Esophagus squamous epithelium (tissue), 4 donors: ENCODE measurements at regions not wholly inside any gene's neighbourhood (a gene's known extent, or its start where the extent isn't known, plus 50 kb on each side); places are given as distances from the start of the nearest gene placed in this dataset.

Experiments
- POLR2A ChIP-seq, 4 donors: fragments of 450-650 bp; IDR thresholded peaks; one replicate each; pipeline ENCODE4 v1.6.1; 2017; ENCODE audit warnings: antibody characterized with exemption in 4 of 4, mild to moderate bottlenecking in 4 of 4, moderate library complexity in 3 of 4
- TF ChIP-seq, protein P1 (sequence below), 6 experiments: fragments of 450-650 bp in 4 of 6; fragments of 200-600 bp in 2 of 6; sonication (generic) in 2 of 6; IDR thresholded peaks; one replicate each; pipeline ENCODE4 v1.5.1; 2016 to 2019; ENCODE audit warnings: antibody characterized with exemption in 6 of 6, mild to moderate bottlenecking in 4 of 6, moderate library complexity in 4 of 6

GRCh38 chr3:107247116-107247515 lies 130.1 kb upstream of the CCDC54 start:
- TF ChIP-seq, protein P1, sequence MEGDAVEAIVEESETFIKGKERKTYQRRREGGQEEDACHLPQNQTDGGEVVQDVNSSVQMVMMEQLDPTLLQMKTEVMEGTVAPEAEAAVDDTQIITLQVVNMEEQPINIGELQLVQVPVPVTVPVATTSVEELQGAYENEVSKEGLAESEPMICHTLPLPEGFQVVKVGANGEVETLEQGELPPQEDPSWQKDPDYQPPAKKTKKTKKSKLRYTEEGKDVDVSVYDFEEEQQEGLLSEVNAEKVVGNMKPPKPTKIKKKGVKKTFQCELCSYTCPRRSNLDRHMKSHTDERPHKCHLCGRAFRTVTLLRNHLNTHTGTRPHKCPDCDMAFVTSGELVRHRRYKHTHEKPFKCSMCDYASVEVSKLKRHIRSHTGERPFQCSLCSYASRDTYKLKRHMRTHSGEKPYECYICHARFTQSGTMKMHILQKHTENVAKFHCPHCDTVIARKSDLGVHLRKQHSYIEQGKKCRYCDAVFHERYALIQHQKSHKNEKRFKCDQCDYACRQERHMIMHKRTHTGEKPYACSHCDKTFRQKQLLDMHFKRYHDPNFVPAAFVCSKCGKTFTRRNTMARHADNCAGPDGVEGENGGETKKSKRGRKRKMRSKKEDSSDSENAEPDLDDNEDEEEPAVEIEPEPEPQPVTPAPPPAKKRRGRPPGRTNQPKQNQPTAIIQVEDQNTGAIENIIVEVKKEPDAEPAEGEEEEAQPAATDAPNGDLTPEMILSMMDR (IDR thresholded peaks at IDR 0.05) = no peak
- no peak for TF ChIP-seq POLR2A (IDR thresholded peaks at IDR 0.05)
